ENCODE measurements at regions not wholly inside any gene's neighbourhood (a gene's known extent, or its start where the extent isn't known, plus 50 kb on each side); places are given as distances from the start of the nearest gene placed in this dataset.

GRCh38 chrX:147788641-147789350, 122.9 kb upstream of the FMR1 start:
- Histone ChIP-seq H3K36me3 (ENCODE audit: control insufficient read depth, insufficient read depth, low read length) (no peaks in the 10 kb centered on the region), H3K27me3 (ENCODE audit: control insufficient read depth, insufficient read depth, low read length) (no peaks in the 10 kb centered on the region), H3K9me3 (ENCODE audit: control insufficient read depth, insufficient read depth, low read length) (peaks cover 1% of the 10 kb centered on the region), H3K27ac (ENCODE audit: low read depth, low read length) (no peak overlapping the region), H3K4me3 (ENCODE audit: low read depth, low read length) (no peak overlapping the region), H3K4me1 (ENCODE audit: control insufficient read depth, insufficient read depth, low read length) (no peaks in the 10 kb centered on the region)
- WGBS (ENCODE audit: insufficient coverage), result 75% methylated on average over 5 of the region's 5 CpGs
- no peak for DNase-seq (ENCODE audit: low read depth in 4 of 6, low spot score in 6 of 6)

- H3K4me1 ChIP-seq (ENCODE audit: control insufficient read depth, insufficient read depth, low read length), result no peaks in the 10 kb centered on the region
- H3K4me3 ChIP-seq (ENCODE audit: low read depth, low read length), result no peak overlapping the region
- no peaks in the 10 kb centered on the region for H3K27me3 ChIP-seq (ENCODE audit: control insufficient read depth, insufficient read depth, low read length)
- H3K27ac ChIP-seq (ENCODE audit: low read depth, low read length), result no peak overlapping the region
- no peak for DNase-seq (ENCODE audit: low read depth in 4 of 6, low spot score in 6 of 6)
- no peaks in the 10 kb centered on the region for H3K36me3 ChIP-seq (ENCODE audit: control insufficient read depth, insufficient read depth, low read length)
- 67% methylated on average over 1 of the region's 1 CpG for WGBS (ENCODE audit: insufficient coverage)
- H3K9me3 ChIP-seq (ENCODE audit: control insufficient read depth, insufficient read depth, low read length), result peaks cover 1% of the 10 kb centered on the region
These were observed 111.1 kb upstream of the FMR1 start for GRCh38 chrX:147800663-147801062.

- WGBS (ENCODE audit: insufficient coverage), result 0% methylated on average over 1 of the region's 2 CpGs
- Histone ChIP-seq H3K4me3 (ENCODE audit: low read depth, low read length) (no peak overlapping the region), H3K27me3 (ENCODE audit: control insufficient read depth, insufficient read depth, low read length) (no peaks in the 10 kb centered on the region), H3K9me3 (ENCODE audit: control insufficient read depth, insufficient read depth, low read length) (peaks cover 1% of the 10 kb centered on the region), H3K27ac (ENCODE audit: low read depth, low read length) (no peak overlapping the region), H3K36me3 (ENCODE audit: control insufficient read depth, insufficient read depth, low read length) (no peaks in the 10 kb centered on the region), H3K4me1 (ENCODE audit: control insufficient read depth, insufficient read depth, low read length) (no peaks in the 10 kb centered on the region)
- peak in 5 of 6 donors; percentile 17 to 86 (median 29) for DNase-seq (ENCODE audit: low read depth in 4 of 6, low spot score in 6 of 6)
These were observed 107.8 kb upstream of the FMR1 start for GRCh38 chrX:147803948-147804347.

- H3K27ac ChIP-seq (ENCODE audit: low read depth, low read length), result no peak overlapping the region
- WGBS (ENCODE audit: insufficient coverage), result no CpG with 5 or more reads among the region's 2 CpGs
- H3K4me3 ChIP-seq (ENCODE audit: low read depth, low read length), result no peak overlapping the region
- no peak for DNase-seq (ENCODE audit: low read depth in 4 of 6, low spot score in 6 of 6)
- no peaks in the 10 kb centered on the region for H3K36me3 ChIP-seq (ENCODE audit: control insufficient read depth, insufficient read depth, low read length)
- no peaks in the 10 kb centered on the region for H3K27me3 ChIP-seq (ENCODE audit: control insufficient read depth, insufficient read depth, low read length)
- no peaks in the 10 kb centered on the region for H3K9me3 ChIP-seq (ENCODE audit: control insufficient read depth, insufficient read depth, low read length)
- H3K4me1 ChIP-seq (ENCODE audit: control insufficient read depth, insufficient read depth, low read length), result no peaks in the 10 kb centered on the region
These were observed 99.9 kb upstream of the FMR1 start for GRCh38 chrX:147811803-147812202.

GRCh38 chrX:147827070-147827469, 84.6 kb upstream of the FMR1 start:
- DNase-seq (ENCODE audit: low read depth in 4 of 6, low spot score in 6 of 6), result no peak
- WGBS (ENCODE audit: insufficient coverage), result no CpG with 5 or more reads among the region's 3 CpGs
- Histone ChIP-seq H3K36me3 (ENCODE audit: control insufficient read depth, insufficient read depth, low read length) (no peaks in the 10 kb centered on the region), H3K27me3 (ENCODE audit: control insufficient read depth, insufficient read depth, low read length) (no peaks in the 10 kb centered on the region), H3K9me3 (ENCODE audit: control insufficient read depth, insufficient read depth, low read length) (peaks cover 3% of the 10 kb centered on the region), H3K4me3 (ENCODE audit: low read depth, low read length) (no peak overlapping the region), H3K27ac (ENCODE audit: low read depth, low read length) (no peak overlapping the region), H3K4me1 (ENCODE audit: control insufficient read depth, insufficient read depth, low read length) (no peaks in the 10 kb centered on the region)

- no peak for DNase-seq (ENCODE audit: low read depth in 4 of 6, low spot score in 6 of 6)
- Histone ChIP-seq H3K27ac (ENCODE audit: low read depth, low read length) (no peak overlapping the region), H3K4me1 (ENCODE audit: control insufficient read depth, insufficient read depth, low read length) (no peaks in the 10 kb centered on the region), H3K36me3 (ENCODE audit: control insufficient read depth, insufficient read depth, low read length) (no peaks in the 10 kb centered on the region), H3K9me3 (ENCODE audit: control insufficient read depth, insufficient read depth, low read length) (peaks cover 3% of the 10 kb centered on the region), H3K27me3 (ENCODE audit: control insufficient read depth, insufficient read depth, low read length) (no peaks in the 10 kb centered on the region), H3K4me3 (ENCODE audit: low read depth, low read length) (no peak overlapping the region)
- WGBS (ENCODE audit: insufficient coverage), result 81% methylated on average over 10 of the region's 16 CpGs
These were observed 83.0 kb upstream of the FMR1 start for GRCh38 chrX:147828719-147829118.

GRCh38 chrX:147832707-147833348, 78.9 kb upstream of the FMR1 start:
- WGBS (ENCODE audit: insufficient coverage), result no CpG with 5 or more reads among the region's 2 CpGs
- Histone ChIP-seq H3K36me3 (ENCODE audit: control insufficient read depth, insufficient read depth, low read length) (no peaks in the 10 kb centered on the region), H3K27me3 (ENCODE audit: control insufficient read depth, insufficient read depth, low read length) (no peaks in the 10 kb centered on the region), H3K27ac (ENCODE audit: low read depth, low read length) (no peak overlapping the region), H3K4me1 (ENCODE audit: control insufficient read depth, insufficient read depth, low read length) (no peaks in the 10 kb centered on the region), H3K4me3 (ENCODE audit: low read depth, low read length) (no peak overlapping the region), H3K9me3 (ENCODE audit: control insufficient read depth, insufficient read depth, low read length) (peaks cover 1% of the 10 kb centered on the region)
- DNase-seq (ENCODE audit: low read depth in 4 of 6, low spot score in 6 of 6), result no peak

GRCh38 chrX:147838465-147839131, 73.1 kb upstream of the FMR1 start:
- Histone ChIP-seq H3K4me1 (ENCODE audit: control insufficient read depth, insufficient read depth, low read length) (no peaks in the 10 kb centered on the region), H3K36me3 (ENCODE audit: control insufficient read depth, insufficient read depth, low read length) (no peaks in the 10 kb centered on the region), H3K4me3 (ENCODE audit: low read depth, low read length) (no peak overlapping the region), H3K27me3 (ENCODE audit: control insufficient read depth, insufficient read depth, low read length) (no peaks in the 10 kb centered on the region), H3K9me3 (ENCODE audit: control insufficient read depth, insufficient read depth, low read length) (no peaks in the 10 kb centered on the region), H3K27ac (ENCODE audit: low read depth, low read length) (no peak overlapping the region)
- no CpG with 5 or more reads among the region's 1 CpG for WGBS (ENCODE audit: insufficient coverage)
- peak in 2 of 6 donors; percentile 8 to 65 for DNase-seq (ENCODE audit: low read depth in 4 of 6, low spot score in 6 of 6)

GRCh38 chrX:147846676-147847075, 65.0 kb upstream of the FMR1 start:
- Histone ChIP-seq H3K9me3 (ENCODE audit: control insufficient read depth, insufficient read depth, low read length) (no peaks in the 10 kb centered on the region), H3K27ac (ENCODE audit: low read depth, low read length) (no peak overlapping the region), H3K4me3 (ENCODE audit: low read depth, low read length) (no peak overlapping the region), H3K36me3 (ENCODE audit: control insufficient read depth, insufficient read depth, low read length) (no peaks in the 10 kb centered on the region), H3K27me3 (ENCODE audit: control insufficient read depth, insufficient read depth, low read length) (no peaks in the 10 kb centered on the region), H3K4me1 (ENCODE audit: control insufficient read depth, insufficient read depth, low read length) (no peaks in the 10 kb centered on the region)
- WGBS (ENCODE audit: insufficient coverage), result 20% methylated on average over 1 of the region's 3 CpGs
- peak in 1 of 6 donors; percentile 6 for DNase-seq (ENCODE audit: low read depth in 4 of 6, low spot score in 6 of 6)

All from spinal cord (tissue), 9 donors.